K562 (cell line): ENCODE measurements at regions not wholly inside any gene's neighbourhood (a gene's known extent, or its start where the extent isn't known, plus 50 kb on each side); places are given as distances from the start of the nearest gene placed in this dataset.

ENCODE experiments used
- CCAR2 ChIP-seq: fragments of 200-400 bp; formaldehyde crosslinking; IDR thresholded peaks from 2 replicates; pipeline ENCODE4 v1.6.1; 2017; ENCODE audit warnings: mild to moderate bottlenecking, low read depth, low read length
- DMBX1 ChIP-seq: fragments of 250-450 bp; sonication (Bioruptor Pico); IDR thresholded peaks from 2 replicates; pipeline ENCODE4 v1.8.0; 2022; ENCODE audit warnings: inconsistent platforms, mild to moderate bottlenecking, moderate library complexity, borderline replicate concordance
- NRF1 ChIP-seq, 2 experiments: fragments of 450-650 bp; IDR thresholded peaks in 1 of 2; conservative IDR thresholded peaks in 1 of 2; 2 replicates each; pipeline ENCODE4 v1.6.1; 2014; ENCODE audit warnings: mild to moderate bottlenecking in 2 of 2
- TAF15 ChIP-seq: fragments of 200-400 bp; formaldehyde crosslinking; IDR thresholded peaks from 2 replicates; pipeline ENCODE4 v1.6.1; 2017; ENCODE audit warnings: mild to moderate bottlenecking, low read depth, low read length, moderate library complexity
- TF ChIP-seq, protein P1 (sequence below), 3 experiments: fragments of 200-800 bp in 1 of 3; fragments of 250-450 bp in 1 of 3; fragments of 450-650 bp in 1 of 3; sonication (Bioruptor Pico) in 1 of 3; sonication (Bioruptor generic) in 1 of 3; formaldehyde crosslinking in 1 of 3; IDR thresholded peaks; 2 replicates each; pipeline versions ENCODE4 v1.6.1 to v1.8.0; 2016 to 2022; ENCODE audit warnings: mild to moderate bottlenecking in 2 of 3, missing genetic modification characterization in 2 of 3, missing compliant biosample characterization in 1 of 3, moderate library complexity in 1 of 3
- TF ChIP-seq, protein P2 (sequence below), 2 experiments: IDR thresholded peaks in 1 of 2; conservative IDR thresholded peaks in 1 of 2; 2 replicates each; pipeline ENCODE4 v1.6.1; 2016; ENCODE audit warnings: low read depth in 2 of 2, mild to moderate bottlenecking in 1 of 2, missing compliant biosample characterization in 1 of 2, missing genetic modification characterization in 1 of 2, moderate library complexity in 1 of 2

DNA sequence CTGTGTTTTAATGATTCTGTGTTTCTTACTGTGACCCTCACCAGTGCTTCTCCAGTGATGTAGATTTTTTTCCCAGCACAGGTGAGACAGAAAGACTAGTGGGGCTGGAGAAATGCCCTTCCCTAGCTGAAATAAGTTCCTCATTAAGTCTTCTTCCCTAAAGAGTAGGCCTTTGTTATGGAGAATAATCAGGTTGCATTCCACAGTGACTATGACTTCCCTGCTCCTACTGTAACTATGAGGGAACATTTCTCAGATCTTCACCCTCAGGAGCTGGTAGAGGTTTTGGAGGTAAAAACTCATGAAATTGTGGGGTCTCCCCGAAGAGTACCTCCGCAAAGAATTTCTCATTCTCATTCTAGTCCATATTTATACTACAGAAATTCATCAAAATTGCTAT is 286.2 kb downstream of the GRB14 start (continued):
- TF ChIP-seq, protein P1, sequence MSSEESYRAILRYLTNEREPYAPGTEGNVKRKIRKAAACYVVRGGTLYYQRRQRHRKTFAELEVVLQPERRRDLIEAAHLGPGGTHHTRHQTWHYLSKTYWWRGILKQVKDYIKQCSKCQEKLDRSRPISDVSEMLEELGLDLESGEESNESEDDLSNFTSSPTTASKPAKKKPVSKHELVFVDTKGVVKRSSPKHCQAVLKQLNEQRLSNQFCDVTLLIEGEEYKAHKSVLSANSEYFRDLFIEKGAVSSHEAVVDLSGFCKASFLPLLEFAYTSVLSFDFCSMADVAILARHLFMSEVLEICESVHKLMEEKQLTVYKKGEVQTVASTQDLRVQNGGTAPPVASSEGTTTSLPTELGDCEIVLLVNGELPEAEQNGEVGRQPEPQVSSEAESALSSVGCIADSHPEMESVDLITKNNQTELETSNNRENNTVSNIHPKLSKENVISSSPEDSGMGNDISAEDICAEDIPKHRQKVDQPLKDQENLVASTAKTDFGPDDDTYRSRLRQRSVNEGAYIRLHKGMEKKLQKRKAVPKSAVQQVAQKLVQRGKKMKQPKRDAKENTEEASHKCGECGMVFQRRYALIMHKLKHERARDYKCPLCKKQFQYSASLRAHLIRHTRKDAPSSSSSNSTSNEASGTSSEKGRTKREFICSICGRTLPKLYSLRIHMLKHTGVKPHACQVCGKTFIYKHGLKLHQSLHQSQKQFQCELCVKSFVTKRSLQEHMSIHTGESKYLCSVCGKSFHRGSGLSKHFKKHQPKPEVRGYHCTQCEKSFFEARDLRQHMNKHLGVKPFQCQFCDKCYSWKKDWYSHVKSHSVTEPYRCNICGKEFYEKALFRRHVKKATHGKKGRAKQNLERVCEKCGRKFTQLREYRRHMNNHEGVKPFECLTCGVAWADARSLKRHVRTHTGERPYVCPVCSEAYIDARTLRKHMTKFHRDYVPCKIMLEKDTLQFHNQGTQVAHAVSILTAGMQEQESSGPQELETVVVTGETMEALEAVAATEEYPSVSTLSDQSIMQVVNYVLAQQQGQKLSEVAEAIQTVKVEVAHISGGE (CRISPR knock-in tag; IDR thresholded peaks at IDR 0.05) = no peak
- TF ChIP-seq NRF1 (conservative IDR thresholded peaks at IDR 0.05 in 1 of 2, IDR thresholded peaks at IDR 0.05 in 1 of 2) (no peak), TAF15 (no peak), CCAR2 (no peak), DMBX1 (no peak)
- TF ChIP-seq, protein P2, sequence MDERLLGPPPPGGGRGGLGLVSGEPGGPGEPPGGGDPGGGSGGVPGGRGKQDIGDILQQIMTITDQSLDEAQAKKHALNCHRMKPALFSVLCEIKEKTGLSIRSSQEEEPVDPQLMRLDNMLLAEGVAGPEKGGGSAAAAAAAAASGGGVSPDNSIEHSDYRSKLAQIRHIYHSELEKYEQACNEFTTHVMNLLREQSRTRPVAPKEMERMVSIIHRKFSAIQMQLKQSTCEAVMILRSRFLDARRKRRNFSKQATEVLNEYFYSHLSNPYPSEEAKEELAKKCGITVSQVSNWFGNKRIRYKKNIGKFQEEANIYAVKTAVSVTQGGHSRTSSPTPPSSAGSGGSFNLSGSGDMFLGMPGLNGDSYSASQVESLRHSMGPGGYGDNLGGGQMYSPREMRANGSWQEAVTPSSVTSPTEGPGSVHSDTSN (CRISPR knock-in tag; IDR thresholded peaks at IDR 0.05; ENCODE audit: low read depth) = no peak
- TF ChIP-seq, protein P2 (tag; conservative IDR thresholded peaks at IDR 0.05; ENCODE audit: low read depth) = no peak
